Stimulated activated CD4-positive, alpha-beta T cell treated with anti-CD3 and anti-CD28 coated beads, Interleukin-4, amount 100 ng/mL, for 24 hours (primary cell): ENCODE measurements at regions not wholly inside any gene's neighbourhood (a gene's known extent, or its start where the extent isn't known, plus 50 kb on each side); places are given as distances from the start of the nearest gene placed in this dataset.

Experiments
- DNase-seq: peaks from one replicate; pipeline ENCODE4 v3.0.0-alpha.2; 2020

DNA sequence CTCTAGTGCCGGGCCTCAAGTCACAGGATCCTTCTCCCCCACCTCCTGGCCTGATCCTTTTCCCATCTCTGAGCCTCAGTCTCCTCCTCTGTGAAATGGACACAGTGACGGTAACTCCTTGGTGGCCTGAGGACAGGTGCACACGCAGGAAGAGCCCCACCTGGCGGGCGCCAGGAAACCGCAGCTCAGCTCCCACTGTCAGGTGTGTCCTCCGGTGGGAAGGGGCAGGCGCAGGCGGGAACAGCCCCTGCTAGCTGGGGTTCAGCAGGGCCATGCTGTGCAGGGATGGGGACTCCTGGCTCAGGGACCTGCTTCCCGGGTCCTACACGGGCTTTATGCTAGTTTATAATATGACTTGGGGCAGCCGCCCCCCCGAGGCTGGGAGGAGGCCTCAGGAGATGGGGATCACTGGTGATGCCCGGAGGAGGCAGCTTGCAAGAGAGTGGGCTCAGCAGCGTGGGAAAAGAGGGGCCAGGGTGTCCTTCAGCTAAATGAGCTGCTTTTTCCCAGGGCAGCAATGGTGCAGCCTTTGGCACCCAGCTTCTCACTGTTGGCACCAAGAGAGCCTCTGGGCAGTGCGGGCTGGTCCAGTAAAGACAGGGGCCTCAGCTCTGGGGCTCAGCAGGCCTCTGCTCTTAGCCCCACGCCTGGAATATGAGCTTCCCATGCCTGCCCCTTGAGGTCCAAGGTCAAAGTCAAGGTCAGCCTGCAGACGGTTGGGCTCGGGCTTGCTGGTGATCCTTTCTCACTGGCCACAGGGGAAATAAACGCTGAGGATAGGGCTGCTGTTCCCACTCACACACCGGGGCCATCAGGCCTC lies 68.0 kb upstream of the FAM20C start:
- DNase-seq: no peak

DNA sequence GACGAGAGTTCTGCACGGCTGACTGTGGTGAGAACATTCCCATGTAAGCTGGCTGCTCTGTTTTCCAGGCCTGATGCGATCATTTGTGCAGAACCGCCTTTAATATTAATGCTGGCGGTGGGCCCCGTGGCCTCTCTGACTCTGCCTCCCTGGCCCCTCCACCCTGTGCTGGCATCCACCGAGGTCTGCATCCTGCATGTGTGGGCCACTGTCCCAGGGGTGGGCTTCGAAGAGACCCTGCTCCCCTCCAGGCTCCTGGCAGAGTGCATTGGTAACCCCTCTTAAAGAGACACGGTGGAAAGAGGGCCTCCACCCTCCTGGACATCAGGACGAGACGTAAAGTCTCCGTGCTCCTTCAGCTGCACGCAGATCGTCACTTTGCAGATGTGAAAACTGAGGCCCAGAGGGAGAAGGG lies 67.3 kb upstream of the FAM20C start:
- no peak for DNase-seq

DNA sequence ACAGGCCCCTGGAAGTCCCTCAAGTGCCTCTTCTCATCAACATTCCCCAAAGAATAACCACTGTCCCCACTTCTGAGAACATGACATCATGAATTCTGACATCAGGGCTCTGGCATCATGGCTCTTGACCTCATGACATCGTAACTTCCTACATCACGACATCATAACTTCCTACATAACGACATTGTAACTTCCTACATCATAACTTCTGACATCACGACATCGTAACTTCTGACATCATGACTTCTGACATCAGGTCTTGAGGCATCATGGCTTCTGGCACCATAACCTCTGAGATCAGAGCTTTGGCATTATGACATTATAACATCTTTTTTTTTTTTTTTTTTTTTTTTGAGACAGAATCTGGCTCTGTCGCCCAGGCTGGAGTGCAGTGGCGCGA lies 66.7 kb upstream of the FAM20C start:
- no peak for DNase-seq

DNA sequence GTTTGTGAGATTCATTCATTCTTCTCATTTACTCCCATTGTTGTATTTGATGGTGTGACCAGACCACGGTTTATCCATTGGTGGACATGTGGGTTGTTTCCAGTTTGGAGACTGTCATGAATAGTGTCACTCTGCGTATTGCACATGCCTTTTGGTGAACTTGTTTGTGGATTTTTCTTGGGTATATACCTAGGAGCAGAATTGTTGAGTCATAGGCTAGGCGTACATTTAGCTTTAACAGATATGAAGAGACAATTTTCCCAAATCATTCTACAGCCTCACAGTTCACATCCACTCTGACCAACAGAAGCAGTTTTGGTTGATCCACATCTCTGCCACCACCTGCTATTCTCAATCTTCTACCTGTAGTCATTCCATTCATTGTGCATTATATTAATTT lies 66.0 kb upstream of the FAM20C start:
- no peak for DNase-seq

DNA sequence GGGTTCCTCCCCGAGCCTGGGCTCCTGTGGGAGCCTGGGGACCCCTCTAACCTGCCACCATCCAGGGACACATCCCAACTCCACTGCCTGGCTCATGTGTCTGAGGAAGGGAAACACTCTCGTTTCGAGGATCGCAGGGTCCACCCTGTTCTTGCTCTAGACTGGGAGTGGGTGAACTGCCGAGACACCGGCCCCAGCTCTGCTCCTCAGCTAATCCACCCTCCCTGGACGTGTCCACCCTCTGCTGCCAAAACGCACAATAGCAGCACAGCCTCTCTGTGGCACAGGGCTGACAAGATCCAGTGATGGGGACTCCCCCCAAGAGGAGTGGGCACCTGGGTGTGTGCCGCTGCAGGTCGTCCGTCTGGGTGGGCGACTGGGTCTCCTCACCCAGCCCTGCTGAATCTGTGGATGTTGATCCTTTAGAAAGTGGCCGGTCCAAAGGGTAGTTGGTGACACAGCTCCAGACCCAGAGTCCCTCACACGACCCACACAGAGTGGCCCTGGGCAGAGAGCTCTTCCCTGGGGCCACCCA lies 65.2 kb upstream of the FAM20C start:
- no peak for DNase-seq

DNA sequence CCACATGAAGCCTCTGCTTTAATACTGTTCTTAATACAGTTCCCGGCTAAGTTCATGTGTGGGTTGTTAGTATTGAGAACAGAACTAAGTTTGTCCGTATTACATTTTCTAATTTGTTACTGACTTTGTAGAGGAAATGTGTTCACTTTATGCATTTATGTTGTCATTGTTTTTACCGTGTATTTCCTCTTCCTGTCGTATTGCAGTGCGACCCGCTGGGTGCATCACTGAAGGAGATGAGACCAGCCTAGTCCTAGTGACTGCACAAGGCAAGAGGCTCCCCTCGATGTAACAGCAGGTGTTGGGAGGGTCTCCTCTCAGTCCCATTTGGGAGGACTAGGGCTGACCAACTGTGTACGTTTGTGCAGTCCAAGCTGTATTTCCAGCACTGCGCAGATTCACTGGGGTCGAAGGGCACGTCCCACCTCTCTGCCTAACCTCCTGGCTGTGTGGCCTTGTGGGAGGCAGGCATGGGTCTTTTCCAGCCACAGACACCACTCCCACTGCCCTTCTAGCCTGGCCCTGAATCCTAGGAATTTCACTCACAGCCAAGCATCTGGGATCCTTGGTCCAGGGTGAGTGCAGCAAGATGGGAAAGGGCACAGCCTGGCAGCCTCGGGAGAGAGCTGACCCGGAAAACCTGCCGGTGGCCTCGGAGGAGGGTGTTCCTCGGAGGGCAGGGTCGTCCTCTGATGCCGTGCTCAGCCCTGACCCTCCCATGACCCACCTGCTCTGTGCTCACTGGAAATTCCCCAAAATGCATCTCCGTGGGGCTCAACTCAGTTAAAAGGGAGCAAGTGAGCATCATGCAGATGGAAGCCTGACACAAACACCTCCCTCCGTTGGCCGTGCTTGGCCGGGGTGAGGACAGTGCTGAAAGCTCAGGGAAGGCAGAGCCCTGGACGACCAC lies 63.9 kb upstream of the FAM20C start:
- DNase-seq: no peak

DNA sequence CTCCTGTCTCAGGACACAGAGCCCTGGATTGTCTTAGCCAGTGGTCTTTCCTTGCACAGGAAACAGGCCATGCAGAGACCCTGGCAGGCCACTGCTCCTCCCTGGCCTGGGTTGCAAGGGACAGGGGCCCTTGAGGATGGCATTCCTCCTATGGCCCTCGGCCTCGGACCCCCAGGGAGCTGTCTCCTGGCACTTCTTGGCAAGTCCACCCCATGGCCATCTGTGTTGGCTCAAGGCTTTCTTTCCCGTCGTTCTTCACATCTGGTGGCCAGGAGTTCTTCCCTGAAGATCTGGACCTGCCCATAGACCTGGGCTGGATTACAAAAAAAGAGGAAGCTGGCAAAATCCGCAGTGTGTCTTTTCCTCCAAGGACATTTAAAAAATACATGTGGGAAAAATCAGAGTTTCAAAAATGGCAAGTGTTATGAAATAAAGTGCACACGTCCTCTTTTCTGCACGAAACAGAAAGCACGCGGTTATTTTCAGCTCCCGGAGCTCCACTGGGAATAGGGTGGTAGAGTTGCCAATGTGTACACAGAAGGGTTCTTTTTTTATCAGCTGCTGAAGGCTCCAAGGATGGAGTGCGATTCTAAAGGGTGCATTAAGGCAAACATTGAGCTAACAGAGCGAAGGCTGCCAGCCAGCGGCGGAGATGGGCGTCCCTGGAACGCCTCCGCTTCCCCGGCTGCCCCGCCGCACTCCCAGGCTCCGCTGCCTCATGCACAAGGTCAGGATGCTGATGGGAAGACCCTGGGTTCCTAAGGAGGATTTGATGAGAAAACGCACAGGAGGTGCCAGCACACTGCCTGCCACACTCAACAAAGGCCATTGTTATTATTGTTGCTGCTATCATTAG lies 62.8 kb upstream of the FAM20C start:
- DNase-seq: no peak

DNA sequence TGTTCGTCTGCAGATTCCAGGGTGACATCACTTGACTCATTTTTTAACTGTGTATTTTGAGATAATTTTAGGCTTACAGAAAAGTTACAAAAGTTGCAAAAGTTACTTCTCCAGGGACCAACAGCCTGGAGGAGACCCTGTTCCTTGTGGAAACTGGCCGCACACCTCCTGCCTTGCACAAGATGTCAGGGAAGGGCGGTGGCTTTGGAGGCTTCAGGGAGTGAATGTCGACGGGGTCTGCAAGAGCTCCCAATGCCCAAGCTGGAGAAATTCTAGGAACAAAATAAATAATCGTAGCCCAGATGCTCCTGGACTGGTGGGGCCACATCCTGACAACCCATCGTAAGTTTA lies 62.2 kb upstream of the FAM20C start:
- no peak for DNase-seq

DNA sequence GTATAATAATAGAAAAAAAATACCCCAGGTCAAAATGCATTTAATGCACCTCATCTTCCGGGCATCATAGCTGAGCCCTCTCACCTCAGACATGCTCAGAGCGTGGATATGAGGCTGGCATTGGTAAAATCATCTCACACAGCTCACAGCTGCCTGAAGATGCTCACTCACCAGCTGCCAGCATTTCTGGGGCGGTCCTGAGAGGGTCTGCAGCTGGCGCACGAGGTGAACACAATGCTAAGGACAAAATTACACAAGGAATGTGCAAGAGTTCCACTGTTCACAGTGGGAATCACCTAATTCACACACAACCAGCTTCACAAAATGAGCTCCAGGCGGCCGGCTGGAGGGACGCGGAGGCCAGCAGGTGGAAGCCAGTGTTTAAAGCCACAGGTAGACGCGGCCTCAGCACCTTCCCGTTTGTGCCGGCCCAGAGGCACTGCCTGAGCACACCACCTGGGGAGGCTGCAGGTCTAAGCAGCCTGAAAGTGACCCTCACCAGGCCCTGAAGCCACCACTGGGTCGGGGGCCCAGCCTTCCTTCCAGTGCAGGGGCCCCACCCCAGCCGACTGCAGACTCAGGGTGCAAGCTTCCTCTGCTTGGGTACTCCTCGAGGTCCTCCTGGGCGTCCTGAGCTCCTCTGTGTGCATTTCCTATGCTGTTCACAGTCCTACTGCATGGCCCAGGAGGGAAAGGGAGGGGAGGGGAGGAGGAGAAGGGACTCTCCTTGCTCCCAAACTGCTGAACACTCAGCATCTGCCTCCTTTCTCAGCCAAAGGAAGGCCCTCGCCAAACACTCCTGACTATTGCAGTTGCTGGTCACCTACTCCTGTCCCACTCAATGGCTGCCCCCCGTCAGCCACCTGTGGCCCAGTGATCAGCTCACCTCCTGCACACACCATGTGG lies 61.2 kb upstream of the FAM20C start:
- no peak for DNase-seq

DNA sequence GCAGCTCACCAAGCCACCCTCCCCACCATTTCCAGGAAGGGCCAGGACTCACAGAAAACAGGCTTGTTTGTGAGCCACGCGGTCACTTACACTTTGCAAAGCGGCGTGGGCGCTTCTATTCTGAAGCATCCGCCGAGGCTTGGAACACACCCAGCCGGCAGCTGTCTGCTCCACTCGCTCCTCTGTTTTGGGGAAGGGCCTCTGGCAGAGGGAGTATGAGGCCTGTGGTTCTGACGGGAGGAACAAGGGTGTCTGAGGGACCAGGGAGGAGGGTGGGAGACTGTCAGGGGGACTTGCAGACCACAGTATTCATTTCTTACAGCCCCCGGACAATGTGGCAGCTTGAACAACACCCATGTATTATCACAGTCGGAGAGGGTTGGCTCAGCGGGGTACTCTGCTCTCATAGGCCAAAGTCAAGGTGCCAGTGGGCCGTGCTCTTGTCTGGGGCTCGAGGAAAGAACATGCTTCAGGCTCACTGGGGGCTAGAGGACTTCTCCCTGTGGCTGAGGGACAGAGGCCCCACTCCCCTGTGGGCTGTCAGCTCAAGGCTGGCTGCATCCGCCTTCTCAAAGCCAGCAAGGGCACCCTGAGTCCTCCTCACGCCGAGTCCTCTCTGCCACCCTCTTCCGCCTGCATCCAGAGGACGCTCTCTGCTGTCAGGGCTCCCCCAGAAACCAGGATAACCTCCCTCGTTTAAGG lies 60.4 kb upstream of the FAM20C start:
- DNase-seq: no peak

DNA sequence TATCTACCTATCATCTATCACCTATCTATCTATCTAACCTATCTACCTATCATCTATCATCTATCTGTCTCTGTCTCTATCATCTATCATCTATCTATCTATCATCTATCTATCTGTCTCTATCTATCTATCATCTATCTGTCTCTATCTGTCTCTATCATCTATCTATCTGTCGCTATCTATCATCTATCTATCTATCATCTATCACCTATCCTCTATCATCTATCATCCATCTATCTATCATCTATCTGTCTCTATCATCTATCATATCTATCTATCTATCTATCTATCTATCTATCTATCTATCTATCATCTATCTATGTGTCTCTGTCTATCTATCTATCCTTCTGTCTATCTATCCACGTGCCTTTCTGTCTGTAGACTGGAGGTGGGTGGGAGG lies 59.5 kb upstream of the FAM20C start:
- no peak for DNase-seq

DNA sequence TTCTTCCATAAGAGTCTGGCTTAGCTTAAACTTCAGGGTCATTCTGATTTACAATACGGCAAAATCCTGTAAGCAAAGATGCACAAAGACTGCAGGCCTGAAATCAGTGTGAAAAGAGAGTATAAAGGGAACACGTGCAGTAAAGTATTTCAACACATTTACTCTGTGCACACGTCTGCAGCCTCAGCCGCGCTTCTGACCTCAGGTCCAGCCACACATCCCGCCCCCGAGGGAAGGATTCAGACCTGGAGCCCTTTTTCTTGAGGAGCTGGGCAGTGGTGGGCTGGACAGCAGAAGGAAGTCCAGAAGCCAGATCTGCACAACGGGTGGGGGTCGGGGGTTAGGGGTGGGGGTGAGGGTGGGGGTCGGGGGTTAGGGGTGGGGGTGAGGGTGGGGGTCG lies 58.9 kb upstream of the FAM20C start:
- no peak for DNase-seq

DNA sequence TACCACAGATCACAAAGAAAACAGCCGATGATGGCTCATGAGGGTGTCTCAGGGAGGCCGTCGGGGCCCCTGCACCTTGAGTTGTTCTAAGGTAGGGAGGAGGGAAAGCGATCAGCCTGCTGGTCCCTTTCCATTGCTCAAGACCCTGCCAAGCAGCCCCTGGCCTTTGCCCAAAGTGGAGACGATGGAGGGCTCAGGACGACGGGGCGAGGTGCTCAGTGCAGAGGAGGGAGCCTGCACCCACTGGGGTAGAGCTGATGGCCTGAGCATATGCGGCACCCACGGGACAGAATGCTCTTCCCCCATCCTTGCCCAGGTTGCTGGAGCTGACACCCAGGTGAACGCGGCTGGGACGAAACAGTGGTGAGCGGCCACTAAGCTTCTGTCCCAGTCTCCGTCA lies 58.3 kb upstream of the FAM20C start:
- no peak for DNase-seq

DNA sequence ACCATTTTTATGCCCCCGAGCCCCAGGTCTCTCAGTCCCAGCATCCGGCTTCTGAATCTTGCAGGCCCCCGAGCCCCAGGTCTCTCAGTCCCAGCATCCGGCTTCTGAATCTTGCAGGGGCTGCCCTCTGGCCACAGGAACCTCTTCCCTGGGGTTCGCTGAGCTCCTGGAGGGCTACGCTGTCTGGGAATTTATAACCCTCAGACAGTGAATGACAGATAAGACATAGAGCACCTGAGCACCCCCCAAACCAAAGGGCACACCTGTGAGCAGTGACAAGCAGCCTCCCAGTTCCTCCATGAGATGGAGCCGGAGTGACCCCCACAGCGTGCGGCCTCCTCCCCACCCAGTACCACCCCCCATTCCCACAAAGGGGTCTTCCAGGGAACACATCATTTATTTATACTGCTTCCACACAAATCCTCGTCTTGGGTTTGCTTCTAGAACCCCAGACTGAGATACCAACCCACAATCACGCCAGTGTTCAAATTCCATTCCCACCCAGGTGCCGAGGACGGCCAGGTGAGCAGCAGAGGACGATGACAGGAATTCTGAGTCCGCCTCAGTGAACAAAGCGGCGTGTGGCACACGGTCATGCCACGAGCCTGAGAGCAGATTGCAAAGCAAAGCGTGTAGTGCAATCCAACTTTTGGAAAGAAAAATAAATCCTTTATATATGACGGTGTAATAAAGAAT lies 57.7 kb upstream of the FAM20C start:
- no peak for DNase-seq

DNA sequence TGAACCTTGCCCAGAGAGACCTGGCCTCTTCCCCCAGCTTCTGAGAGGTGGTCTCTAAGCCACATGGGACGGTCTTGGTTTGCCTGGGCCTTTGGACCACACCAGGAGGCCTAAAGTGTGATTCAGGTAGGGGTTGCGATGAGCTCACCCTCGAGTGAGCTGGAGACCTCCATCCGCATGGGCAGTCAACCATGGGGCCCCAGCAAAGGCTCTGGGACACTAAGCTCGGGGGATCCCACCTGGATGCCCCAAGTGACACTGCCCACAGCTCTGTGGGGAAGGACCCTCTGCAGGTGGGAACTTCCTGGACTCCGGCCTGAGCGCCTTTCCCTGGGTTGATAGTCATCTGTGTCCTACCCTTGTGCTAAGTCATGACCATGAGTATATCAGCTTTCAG lies 57.1 kb upstream of the FAM20C start:
- DNase-seq: no peak

DNA sequence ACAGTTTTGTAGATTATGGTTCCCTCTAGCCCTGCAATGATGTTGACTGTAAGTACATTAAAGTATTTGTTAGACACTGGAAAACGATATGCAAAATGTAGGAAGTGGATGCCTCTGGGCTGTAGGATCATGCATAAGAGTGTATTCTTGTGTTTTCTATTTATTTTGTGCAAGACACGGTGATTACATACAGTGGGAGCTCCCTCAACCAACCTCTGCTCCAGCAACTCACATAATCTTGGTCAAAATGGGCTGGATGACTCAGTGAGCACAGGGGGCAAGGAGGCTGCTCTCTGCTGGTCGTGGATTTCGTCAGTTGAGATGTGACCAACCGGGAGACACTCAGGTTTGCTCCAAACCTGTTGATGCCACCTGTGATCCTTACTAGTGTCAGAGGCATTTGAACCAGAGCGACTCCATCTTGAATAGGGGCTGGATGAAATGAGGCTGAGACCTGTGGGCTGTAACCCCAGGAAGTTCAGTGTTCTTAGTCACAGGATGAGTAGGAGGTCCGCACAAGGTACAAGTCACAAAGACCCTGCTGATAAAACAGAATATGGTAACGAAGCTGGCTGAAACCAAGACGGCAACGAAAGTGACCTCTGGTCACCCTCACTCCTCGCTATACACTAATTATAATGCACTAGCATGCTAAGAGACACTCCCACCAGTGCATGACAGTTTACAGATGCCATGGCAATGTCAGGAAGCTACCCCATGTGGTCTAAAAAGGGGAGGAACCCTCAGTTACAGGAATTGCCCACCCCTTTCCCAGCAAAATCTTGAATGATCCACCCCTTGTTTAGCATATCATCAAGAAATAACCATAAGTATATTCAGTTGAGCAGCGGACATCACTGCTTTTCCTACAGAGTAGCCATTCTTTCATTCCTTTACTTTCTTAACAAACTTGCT lies 56.4 kb upstream of the FAM20C start:
- no peak for DNase-seq

DNA sequence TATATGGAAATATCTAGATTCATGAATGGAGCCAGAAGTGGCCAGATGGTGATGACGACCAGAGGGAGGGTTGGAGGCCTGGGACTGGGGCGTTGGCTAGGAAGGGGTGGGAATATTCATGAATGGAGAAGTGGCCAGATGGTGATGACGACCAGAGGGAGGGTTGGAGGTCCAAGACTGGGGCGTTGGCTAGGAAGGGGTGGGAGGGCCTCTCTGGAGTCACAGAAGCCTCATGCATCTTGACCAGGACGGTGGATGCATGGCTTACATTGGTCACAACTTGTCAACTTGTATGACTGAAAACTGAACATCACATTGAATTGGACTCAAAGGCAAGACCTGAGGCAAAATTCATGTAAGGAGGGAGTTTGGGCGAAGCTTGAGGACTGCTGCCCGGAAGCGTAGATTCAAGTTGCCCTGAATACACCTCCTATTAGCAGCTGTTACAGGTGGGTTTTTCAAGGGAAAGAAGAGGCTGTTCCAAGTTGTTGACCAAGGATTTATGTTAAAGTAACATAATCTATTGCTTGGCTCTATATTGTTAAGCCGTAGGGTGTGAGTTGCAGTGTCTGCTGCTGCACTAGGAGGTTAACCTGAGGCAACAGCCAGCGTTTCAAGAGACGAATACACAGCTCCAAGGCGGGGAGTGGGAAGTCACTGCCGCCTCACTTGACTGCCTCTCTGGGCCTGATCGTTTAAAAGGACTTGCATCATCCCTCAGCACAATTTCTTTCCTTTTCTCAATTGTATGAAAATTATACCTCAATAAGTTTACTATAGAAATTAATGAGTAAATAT lies 55.1 kb upstream of the FAM20C start:
- DNase-seq: no peak

DNA sequence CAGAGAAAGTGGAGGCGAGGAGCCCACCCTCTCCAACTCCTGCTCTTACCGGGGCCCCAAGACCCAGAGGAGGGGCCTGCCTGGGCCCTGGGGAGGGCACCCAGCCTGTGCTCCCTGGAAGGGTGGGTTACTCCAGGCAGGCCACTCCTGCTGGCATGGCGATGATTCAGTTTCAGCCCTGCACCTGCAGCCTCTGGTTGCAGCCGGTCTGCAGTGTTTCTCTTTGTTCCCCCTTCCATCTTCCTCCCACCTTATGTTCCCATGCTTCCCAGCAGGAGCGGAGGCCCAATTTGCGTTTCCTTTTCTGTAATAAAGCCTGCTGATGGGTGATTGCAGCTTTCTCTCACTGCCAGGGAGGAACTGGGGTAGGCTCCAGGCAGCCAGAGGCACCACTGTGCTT lies 53.2 kb upstream of the FAM20C start:
- DNase-seq: no peak
